SK-N-SH treated with all-trans-retinoic acid at 6 μM for 48 hours (cell line): ENCODE measurements at regions not wholly inside any gene's neighbourhood (a gene's known extent, or its start where the extent isn't known, plus 50 kb on each side); places are given as distances from the start of the nearest gene placed in this dataset.

Experiments used
- ATAC-seq: fragments of 200-7000 bp; cut with Tn5 transposase; 3 replicates; pipeline ENCODE4 v1.9.1; 2020; ENCODE audit warnings: mild to moderate bottlenecking, moderate library complexity
- ARNTL ChIP-seq: fragments of 450-650 bp; formaldehyde crosslinking; IDR thresholded peaks from 2 replicates; pipeline ENCODE4 v1.5.0; 2020; ENCODE audit warnings: low read depth, mild to moderate bottlenecking, moderate library complexity, borderline replicate concordance
- BACH2 ChIP-seq: fragments of 250-450 bp; sonication (Bioruptor Pico); IDR thresholded peaks from 2 replicates; pipeline ENCODE4 v1.9.0; 2021; ENCODE audit warnings: mild to moderate bottlenecking, borderline replicate concordance
- CSDC2 ChIP-seq: fragments of 250-450 bp; sonication (Bioruptor Pico); IDR thresholded peaks from 2 replicates; pipeline ENCODE4 v1.5.0; 2020; ENCODE audit warnings: mild to moderate bottlenecking, moderate library complexity
- CSRNP3 ChIP-seq: fragments of 250-450 bp; sonication (Bioruptor Pico); IDR thresholded peaks from 2 replicates; pipeline ENCODE4 v1.5.1; 2021; ENCODE audit warnings: mild to moderate bottlenecking, moderate library complexity
- ESRRG ChIP-seq: fragments of 250-450 bp; sonication (Bioruptor Pico); IDR thresholded peaks from 2 replicates; pipeline ENCODE4 v1.6.1; 2021; ENCODE audit warnings: mild to moderate bottlenecking
- GLIS3 ChIP-seq: fragments of 250-450 bp; sonication (Bioruptor Pico); IDR thresholded peaks from 2 replicates; pipeline ENCODE4 v1.5.0; 2020; ENCODE audit warnings: mild to moderate bottlenecking, moderate library complexity
- ISL1 ChIP-seq: fragments of 250-450 bp; sonication (Bioruptor Pico); IDR thresholded peaks from 2 replicates; pipeline ENCODE4 v2.1.2; 2022; ENCODE audit warnings: mild to moderate bottlenecking, moderate library complexity
- OSR1 ChIP-seq: fragments of 250-450 bp; sonication (Bioruptor Pico); IDR thresholded peaks from 2 replicates; pipeline ENCODE4 v1.8.0; 2022; ENCODE audit warnings: moderate library complexity, mild to moderate bottlenecking, inconsistent platforms
- PATZ1 ChIP-seq: fragments of 250-450 bp; sonication (Bioruptor Pico); IDR thresholded peaks from 2 replicates; pipeline ENCODE4 v1.8.0; 2020; ENCODE audit warnings: mild to moderate bottlenecking, moderate library complexity, borderline replicate concordance
- POU6F1 ChIP-seq: fragments of 250-450 bp; sonication (Bioruptor Pico); IDR thresholded peaks from 2 replicates; pipeline ENCODE4 v1.8.0; 2021; ENCODE audit warnings: low read depth, mild to moderate bottlenecking, moderate library complexity, borderline replicate concordance
- PPARA ChIP-seq: fragments of 250-450 bp; sonication (Bioruptor Pico); IDR thresholded peaks from 2 replicates; pipeline ENCODE4 v1.5.0; 2020; ENCODE audit warnings: mild to moderate bottlenecking, borderline replicate concordance
- RARB ChIP-seq: fragments of 250-450 bp; sonication (Bioruptor Pico); IDR thresholded peaks from 2 replicates; pipeline ENCODE4 v1.8.0; 2021; ENCODE audit warnings: mild to moderate bottlenecking, moderate library complexity
- SNAI2 ChIP-seq: fragments of 250-450 bp; sonication (Bioruptor Pico); IDR thresholded peaks from 2 replicates; pipeline ENCODE4 v1.5.0; 2020; ENCODE audit warnings: mild to moderate bottlenecking, moderate library complexity
- TOX ChIP-seq: fragments of 250-450 bp; sonication (Bioruptor Pico); IDR thresholded peaks from 2 replicates; pipeline ENCODE4 v1.8.0; 2021; ENCODE audit warnings: mild to moderate bottlenecking, moderate library complexity, borderline replicate concordance
- TSHZ2 ChIP-seq: fragments of 250-450 bp; sonication (Bioruptor Pico); IDR thresholded peaks from 2 replicates; pipeline ENCODE4 v1.5.0; 2020; ENCODE audit warnings: mild to moderate bottlenecking, moderate library complexity
- ZC3H10 ChIP-seq: fragments of 250-450 bp; sonication (Bioruptor Pico); IDR thresholded peaks from 2 replicates; pipeline ENCODE4 v1.5.1; 2021; ENCODE audit warnings: mild to moderate bottlenecking, moderate library complexity
- ZFP3 ChIP-seq: fragments of 250-450 bp; sonication (Bioruptor Pico); IDR thresholded peaks from 2 replicates; pipeline ENCODE4 v1.5.0; 2020; ENCODE audit warnings: mild to moderate bottlenecking, moderate library complexity
- ZFP30 ChIP-seq: fragments of 450-650 bp; formaldehyde crosslinking; IDR thresholded peaks from 2 replicates; pipeline ENCODE4 v1.5.0; 2022; ENCODE audit warnings: mild to moderate bottlenecking, moderate library complexity
- ZNF565 ChIP-seq: fragments of 450-650 bp; formaldehyde crosslinking; conservative IDR thresholded peaks from 2 replicates; pipeline ENCODE4 v1.5.0; 2020; ENCODE audit warnings: low read depth, mild to moderate bottlenecking, moderate library complexity
- ZNF70 ChIP-seq: fragments of 450-650 bp; formaldehyde crosslinking; IDR thresholded peaks from 2 replicates; pipeline ENCODE4 v1.5.0; 2020; ENCODE audit warnings: mild to moderate bottlenecking, moderate library complexity
- ZNF8 ChIP-seq: fragments of 450-650 bp; formaldehyde crosslinking; IDR thresholded peaks from 2 replicates; pipeline ENCODE4 v1.5.0; 2020; ENCODE audit warnings: mild to moderate bottlenecking, moderate library complexity

- no peak for TF ChIP-seq POU6F1 (CRISPR knock-in tag)
- TF ChIP-seq GLIS3 (CRISPR knock-in tag) = no peak
- TF ChIP-seq RARB (CRISPR knock-in tag) = no peak
- no peak for TF ChIP-seq ZFP3 (CRISPR knock-in tag)
- no peak for TF ChIP-seq TSHZ2
Observed at GRCh38 chr1:4970532-4970931, 316.1 kb downstream of the AJAP1 start (continued).

GRCh38 chr1:4969556-4970129 lies 315.2 kb downstream of the AJAP1 start:
- no peak for ATAC-seq
- TF ChIP-seq CSDC2 (CRISPR knock-in tag) (no peak), PATZ1 (CRISPR knock-in tag) (no peak), ZC3H10 (CRISPR knock-in tag) (no peak), ESRRG (no peak), TSHZ2 (no peak), ARNTL (CRISPR knock-in tag) (no peak), RARB (CRISPR knock-in tag) (no peak), ISL1 (CRISPR knock-in tag) (no peak), TOX (CRISPR knock-in tag) (no peak), OSR1 (CRISPR knock-in tag) (no peak), PPARA (CRISPR knock-in tag) (no peak), ZNF8 (CRISPR knock-in tag) (no peak), SNAI2 (CRISPR knock-in tag) (no peak), ZNF565 (CRISPR knock-in tag) (no peak), CSRNP3 (CRISPR knock-in tag) (no peak), ZFP30 (CRISPR knock-in tag) (no peak), ZFP3 (CRISPR knock-in tag) (no peak), GLIS3 (CRISPR knock-in tag) (no peak), BACH2 (CRISPR knock-in tag) (no peak), ZNF70 (CRISPR knock-in tag) (no peak)
